ENCODE measurements at regions not wholly inside any gene's neighbourhood (a gene's known extent, or its start where the extent isn't known, plus 50 kb on each side); places are given as distances from the start of the nearest gene placed in this dataset.
A peak's percentile ranks its signal among the peaks of the same experiment; 100 is the strongest.

GRCh38 chr22:25403284-25403810, 161.1 kb upstream of the GRK3 start:
- Histone ChIP-seq H3K4me1 (ENCODE audit: low read depth) (peaks cover 49% of the 10 kb centered on the region), H3K36me3 (ENCODE audit: low read depth) (no peaks in the 10 kb centered on the region), H3K4me3 (no peak overlapping the region), H3K9me3 (no peaks in the 10 kb centered on the region)
- intact Hi-C loops (cut with DNase I, micrococcal nuclease): loop anchor here in 1 of 2 donors (5.0 kb wide), 1 partner anchor 596 kb away; the partner anchor contains the start of gene SGSM1
- ATAC-seq (no peak), DNase-seq (no peak)
- TF ChIP-seq CTCF (IDR thresholded peaks at IDR 0.05): no peak

GRCh38 chr22:25403811-25404471, 160.5 kb upstream of the GRK3 start:
- intact Hi-C loops (cut with DNase I, micrococcal nuclease): loop anchor here in 1 of 2 donors (5.0 kb wide), 1 partner anchor 597 kb away; the partner anchor contains the start of gene SGSM1
- DNase-seq: peak in 2 of 3 donors; percentile 47 to 57
- H3K4me1 ChIP-seq (ENCODE audit: low read depth): peaks cover 47% of the 10 kb centered on the region
- peak overlapping the region; percentile 84 for H3K4me3 ChIP-seq
- H3K36me3 ChIP-seq (ENCODE audit: low read depth): no peaks in the 10 kb centered on the region
- peak; percentile 1 for ATAC-seq
- no peaks in the 10 kb centered on the region for H3K9me3 ChIP-seq
- TF ChIP-seq CTCF (IDR thresholded peaks at IDR 0.05): no peak

GRCh38 chr22:25404556-25404927, 159.9 kb upstream of the GRK3 start:
- ATAC-seq: no peak

GRCh38 chr22:25404928-25405816, 159.3 kb upstream of the GRK3 start:
- intact Hi-C loops (cut with DNase I, micrococcal nuclease): loop anchor here in 1 of 2 donors (5.0 kb wide), 1 partner anchor 598 kb away; the partner anchor contains the start of gene SGSM1
- ATAC-seq (peak; percentile 82), DNase-seq (peak; percentile 87 to 92 (median 90))
- Histone ChIP-seq H3K4me1 (ENCODE audit: low read depth) (peaks cover 43% of the 10 kb centered on the region), H3K4me3 (peak overlapping the region; percentile 84), H3K36me3 (ENCODE audit: low read depth) (no peaks in the 10 kb centered on the region), H3K9me3 (no peaks in the 10 kb centered on the region)
- TF ChIP-seq CTCF (IDR thresholded peaks at IDR 0.05): no peak

More at GRCh38 chr22:25404556-25404927, 159.9 kb upstream of the GRK3 start:
- DNase-seq: peak in 2 of 3 donors; percentile 46 to 68
- H3K36me3 ChIP-seq (ENCODE audit: low read depth): no peaks in the 10 kb centered on the region
- peaks cover 47% of the 10 kb centered on the region for H3K4me1 ChIP-seq (ENCODE audit: low read depth)
- no peaks in the 10 kb centered on the region for H3K9me3 ChIP-seq
- intact Hi-C loops (cut with DNase I, micrococcal nuclease): loop anchor here in 1 of 2 donors (5.0 kb wide), 1 partner anchor 597 kb away; the partner anchor contains the start of gene SGSM1
- no peak for TF ChIP-seq CTCF (IDR thresholded peaks at IDR 0.05)
- peak overlapping the region; percentile 84 for H3K4me3 ChIP-seq

- no peaks in the 10 kb centered on the region for H3K36me3 ChIP-seq (ENCODE audit: low read depth)
- H3K9me3 ChIP-seq: no peaks in the 10 kb centered on the region
- DNase-seq (peak in 1 of 3 donors; percentile 21), ATAC-seq (no peak)
- intact Hi-C loops (cut with DNase I, micrococcal nuclease): no loop called here
- TF ChIP-seq CTCF (IDR thresholded peaks at IDR 0.05): no peak
- peaks cover 35% of the 10 kb centered on the region for H3K4me1 ChIP-seq (ENCODE audit: low read depth)
- no peak overlapping the region for H3K4me3 ChIP-seq
Observed at GRCh38 chr22:25405841-25406509, 158.5 kb upstream of the GRK3 start.

Measured in mucosa of descending colon (tissue), 3 donors.